ENCODE measurements at regions not wholly inside any gene's neighbourhood (a gene's known extent, or its start where the extent isn't known, plus 50 kb on each side); places are given as distances from the start of the nearest gene placed in this dataset. TPM values are rescaled to one million over a fixed set of nuclear protein-coding genes. Genes with fewer than 3 reads are reported as not detected.

GRCh38 chr2:152814475-152815030 lies 96.1 kb downstream of the ARL6IP6 start:
- no peak overlapping the region for H2AFZ ChIP-seq (ENCODE audit: insufficient read depth, low read depth, low read length, poor library complexity, severe bottlenecking)

DNA sequence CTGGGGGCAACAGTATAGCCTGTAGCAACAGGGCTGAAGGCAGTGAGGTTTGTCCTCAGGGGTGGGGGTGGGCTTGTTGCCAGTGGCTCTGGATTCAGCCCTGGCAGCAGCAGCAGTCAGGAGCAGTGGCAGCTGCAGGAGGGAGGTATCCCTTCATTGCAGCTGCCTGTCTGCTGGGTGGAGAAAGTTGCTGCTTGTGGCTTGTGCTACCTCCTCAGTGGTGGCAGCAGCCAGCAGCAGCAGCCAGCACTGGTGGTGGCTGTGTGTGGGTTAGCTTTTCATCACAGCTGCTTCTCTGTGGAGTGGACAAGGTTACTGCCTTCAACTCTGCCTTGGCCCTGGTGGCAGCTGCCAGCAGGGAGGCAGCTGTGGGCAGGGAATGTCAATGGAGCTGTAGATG lies 94.9 kb downstream of the ARL6IP6 start:
- ATAC-seq (ENCODE audit: low read depth): no peak
- Histone ChIP-seq H3K79me2 (ENCODE audit: control insufficient read depth, insufficient read depth, low read length) (no peaks in the 10 kb centered on the region), H3K4me1 (ENCODE audit: control insufficient read depth in 2 of 2, insufficient read depth in 2 of 2, low read length in 2 of 2) (no peaks in the 10 kb centered on the region), H3K9ac (ENCODE audit: low read length) (no peak overlapping the region), H3K4me3 (ENCODE audit: control extremely low read depth in 1 of 5, extremely low read depth in 1 of 5, insufficient read depth in 1 of 5, low read depth in 2 of 5, low read length in 4 of 5) (no peak overlapping the region), H3K4me2 (replicated peaks; ENCODE audit: low read depth, low read length, poor library complexity, severe bottlenecking) (no peak overlapping the region), H3K36me3 (replicated peaks in 1 of 2; ENCODE audit: control extremely low read depth in 1 of 2, control insufficient read depth in 1 of 2, extremely low read depth in 1 of 2, insufficient read depth in 2 of 2, low read length in 1 of 2) (no peaks in the 10 kb centered on the region), H2AFZ (ENCODE audit: insufficient read depth, low read depth, low read length, poor library complexity, severe bottlenecking) (no peak overlapping the region), H4K20me1 (ENCODE audit: control insufficient read depth, insufficient read depth, low read length, poor library complexity, severe bottlenecking) (no peaks in the 10 kb centered on the region), H3K27ac (ENCODE audit: low read length in 2 of 2) (no peak overlapping the region), H3K9me3 (ENCODE audit: control extremely low read depth in 1 of 3, control insufficient read depth in 2 of 3, insufficient read depth in 1 of 3, low read length in 2 of 3) (peaks cover 1 to 14% (median 12%) of the 10 kb centered on the region in 3 donors), H3K27me3 (replicated peaks in 1 of 4; ENCODE audit: control extremely low read depth in 1 of 4, control insufficient read depth in 3 of 4, insufficient read depth in 4 of 4, low read length in 3 of 4) (no peaks in the 10 kb centered on the region)
- no peak for DNase-seq
- H3K9me3 Mint-ChIP-seq (ENCODE audit: insufficient read depth): peaks cover 8% of the 10 kb centered on the region
- H3K27me3 Mint-ChIP-seq: peaks cover 8% of the 10 kb centered on the region
- no peak overlapping the region for H3K4me3 Mint-ChIP-seq
- POLR2A ChIA-PET: no interaction called here
- TF ChIP-seq EZH2 (IDR thresholded peaks at IDR 0.05; ENCODE audit: borderline replicate concordance, insufficient read depth, low read depth, low read length, poor library complexity, severe bottlenecking): no peak
- TF ChIP-seq, protein P1, sequence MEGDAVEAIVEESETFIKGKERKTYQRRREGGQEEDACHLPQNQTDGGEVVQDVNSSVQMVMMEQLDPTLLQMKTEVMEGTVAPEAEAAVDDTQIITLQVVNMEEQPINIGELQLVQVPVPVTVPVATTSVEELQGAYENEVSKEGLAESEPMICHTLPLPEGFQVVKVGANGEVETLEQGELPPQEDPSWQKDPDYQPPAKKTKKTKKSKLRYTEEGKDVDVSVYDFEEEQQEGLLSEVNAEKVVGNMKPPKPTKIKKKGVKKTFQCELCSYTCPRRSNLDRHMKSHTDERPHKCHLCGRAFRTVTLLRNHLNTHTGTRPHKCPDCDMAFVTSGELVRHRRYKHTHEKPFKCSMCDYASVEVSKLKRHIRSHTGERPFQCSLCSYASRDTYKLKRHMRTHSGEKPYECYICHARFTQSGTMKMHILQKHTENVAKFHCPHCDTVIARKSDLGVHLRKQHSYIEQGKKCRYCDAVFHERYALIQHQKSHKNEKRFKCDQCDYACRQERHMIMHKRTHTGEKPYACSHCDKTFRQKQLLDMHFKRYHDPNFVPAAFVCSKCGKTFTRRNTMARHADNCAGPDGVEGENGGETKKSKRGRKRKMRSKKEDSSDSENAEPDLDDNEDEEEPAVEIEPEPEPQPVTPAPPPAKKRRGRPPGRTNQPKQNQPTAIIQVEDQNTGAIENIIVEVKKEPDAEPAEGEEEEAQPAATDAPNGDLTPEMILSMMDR (IDR thresholded peaks at IDR 0.05): no peak
- no peaks in the 10 kb centered on the region for H3K4me1 Mint-ChIP-seq
- intact Hi-C loops (cut with micrococcal nuclease): no loop called here
- CTCF ChIA-PET: no interaction called here
- H3K27ac Mint-ChIP-seq: no peak overlapping the region

More at GRCh38 chr2:152814475-152815030, 96.1 kb downstream of the ARL6IP6 start:
- intact Hi-C loops (cut with micrococcal nuclease): no loop called here
- H3K9ac ChIP-seq (ENCODE audit: low read length): no peak overlapping the region
- H3K4me1 ChIP-seq (ENCODE audit: control insufficient read depth in 2 of 2, insufficient read depth in 2 of 2, low read length in 2 of 2): no peaks in the 10 kb centered on the region
- ChIA-PET POLR2A (no interaction called here), CTCF (no interaction called here)
- DNase-seq: no peak
- no peak for ATAC-seq (ENCODE audit: low read depth)
- H3K4me3 ChIP-seq (ENCODE audit: control extremely low read depth in 1 of 5, extremely low read depth in 1 of 5, insufficient read depth in 1 of 5, low read depth in 2 of 5, low read length in 4 of 5): no peak overlapping the region
- Mint-ChIP-seq H3K27me3 (peaks cover 8% of the 10 kb centered on the region), H3K9me3 (ENCODE audit: insufficient read depth) (peaks cover 8% of the 10 kb centered on the region), H3K4me1 (no peaks in the 10 kb centered on the region), H3K4me3 (no peak overlapping the region), H3K27ac (no peak overlapping the region)
- no peaks in the 10 kb centered on the region for H3K27me3 ChIP-seq (replicated peaks in 1 of 4; ENCODE audit: control extremely low read depth in 1 of 4, control insufficient read depth in 3 of 4, insufficient read depth in 4 of 4, low read length in 3 of 4)
- no peaks in the 10 kb centered on the region for H3K36me3 ChIP-seq (replicated peaks in 1 of 2; ENCODE audit: control extremely low read depth in 1 of 2, control insufficient read depth in 1 of 2, extremely low read depth in 1 of 2, insufficient read depth in 2 of 2, low read length in 1 of 2)
- WGBS (ENCODE audit: insufficient coverage): 77% methylated on average over 2 of the region's 5 CpGs
- no peak overlapping the region for H3K27ac ChIP-seq (ENCODE audit: low read length in 2 of 2)
- TF ChIP-seq, protein P1 (IDR thresholded peaks at IDR 0.05): no peak
- no peak for TF ChIP-seq EZH2 (IDR thresholded peaks at IDR 0.05; ENCODE audit: borderline replicate concordance, insufficient read depth, low read depth, low read length, poor library complexity, severe bottlenecking)
- H3K4me2 ChIP-seq (replicated peaks; ENCODE audit: low read depth, low read length, poor library complexity, severe bottlenecking): no peak overlapping the region
- no peaks in the 10 kb centered on the region for H3K79me2 ChIP-seq (ENCODE audit: control insufficient read depth, insufficient read depth, low read length)
- peaks cover 1 to 14% (median 12%) of the 10 kb centered on the region in 3 donors for H3K9me3 ChIP-seq (ENCODE audit: control extremely low read depth in 1 of 3, control insufficient read depth in 2 of 3, insufficient read depth in 1 of 3, low read length in 2 of 3)
- no peaks in the 10 kb centered on the region for H4K20me1 ChIP-seq (ENCODE audit: control insufficient read depth, insufficient read depth, low read length, poor library complexity, severe bottlenecking)

Small RNA genes in the stretch of these regions (small RNA-seq; reads per million reads assigned to genes)
- not detected for gene AC009969.1 (ENCODE audit: insufficient read length, low read depth, low replicate concordance)
- gene AC079150.2 (ENCODE audit: insufficient read length, low read depth, low replicate concordance): not detected
